B cell (primary cell): ENCODE measurements at regions not wholly inside any gene's neighbourhood (a gene's known extent, or its start where the extent isn't known, plus 50 kb on each side); places are given as distances from the start of the nearest gene placed in this dataset.

Source experiments
- ATAC-seq: fragments of 200-7000 bp; cut with Tn5 transposase; one replicate; pipeline ENCODE4 v1.10.0; 2021; ENCODE audit warnings: low read depth, mild to moderate bottlenecking, moderate number of reproducible peaks, moderate library complexity
- CTCF ChIA-PET: fragments of 350-600 bp; sonication (Branson Sonifier 250); formaldehyde crosslinking; loops from one replicate; lab custom pipeline; 2021; ENCODE audit warnings: antibody characterized with exemption, inconsistent platforms; lab: Charles Lee
- POLR2A ChIA-PET: fragments of 350-600 bp; sonication (Branson Sonifier 250); formaldehyde crosslinking; loops from one replicate; lab custom pipeline; 2021; ENCODE audit warnings: antibody characterized with exemption; lab: Charles Lee
- DNase-seq: peaks from one replicate; pipeline ENCODE4 v3.0.0; 2013
- H2AFZ ChIP-seq: 2 replicates; pipeline ENCODE4 v1.6.1; 2012; ENCODE audit warnings: mild to moderate bottlenecking, low read depth, low read length; ENCODE audit not compliant: insufficient read depth, poor library complexity, severe bottlenecking
- H3K27ac ChIP-seq, 2 donors: 1 replicate in 1 of 2; 2 replicates in 1 of 2; pipeline ENCODE4 v1.5.1; 2012 to 2013; ENCODE audit warnings: low read length in 2 of 2, mild to moderate bottlenecking in 2 of 2, moderate library complexity in 1 of 2
- H3K27me3 ChIP-seq, 4 experiments: fragments of 200-600 bp in 1 of 4; sonication (generic) in 1 of 4; replicated peaks in 1 of 4; 1 replicate in 2 of 4; 2 replicates in 2 of 4; pipeline versions ENCODE4 v1.6.1 to v1.7.0; 2013 to 2016; ENCODE audit warnings: low read length in 3 of 4, mild to moderate bottlenecking in 2 of 4, mixed read lengths in 1 of 4, moderate library complexity in 1 of 4; ENCODE audit not compliant: insufficient read depth in 4 of 4, control insufficient read depth in 3 of 4; ENCODE audit errors: control extremely low read depth in 1 of 4
- H3K36me3 ChIP-seq, 2 experiments: replicated peaks in 1 of 2; 1 replicate in 1 of 2; 2 replicates in 1 of 2; pipeline versions ENCODE4 v1.6.1 to v1.7.1; 2013; ENCODE audit warnings: low read length in 1 of 2; ENCODE audit not compliant: insufficient read depth in 2 of 2, control insufficient read depth in 1 of 2; ENCODE audit errors: control extremely low read depth in 1 of 2, extremely low read depth in 1 of 2
- H3K4me1 ChIP-seq, 2 donors: fragments of 200-600 bp in 1 of 2; sonication (generic) in 1 of 2; 1 replicate in 1 of 2; 2 replicates in 1 of 2; pipeline versions ENCODE4 v1.5.1 to v1.6.1; 2013 to 2017; ENCODE audit warnings: low read length in 2 of 2; ENCODE audit not compliant: control insufficient read depth in 2 of 2, insufficient read depth in 2 of 2
- H3K4me2 ChIP-seq: replicated peaks from 2 replicates; pipeline ENCODE3; 2012; ENCODE audit warnings: mild to moderate bottlenecking, low read depth, low read length; ENCODE audit not compliant: poor library complexity, severe bottlenecking
- H3K4me3 ChIP-seq, 5 experiments: fragments of 200-600 bp in 1 of 5; sonication (generic) in 1 of 5; 1 replicate in 3 of 5; 2 replicates in 2 of 5; pipeline versions ENCODE4 v1.5.1 to v1.7.0; 2011 to 2016; ENCODE audit warnings: low read length in 4 of 5, mild to moderate bottlenecking in 4 of 5, low read depth in 2 of 5, control low read depth in 1 of 5, moderate library complexity in 1 of 5; ENCODE audit not compliant: insufficient read depth in 1 of 5; ENCODE audit errors: control extremely low read depth in 1 of 5, extremely low read depth in 1 of 5
- H3K79me2 ChIP-seq: fragments of 200-600 bp; sonication (generic); one replicate; pipeline ENCODE4 v1.6.0; 2016; ENCODE audit warnings: low read length; ENCODE audit not compliant: control insufficient read depth, insufficient read depth
- H3K9ac ChIP-seq: fragments of 200-600 bp; sonication (generic); 2 replicates; pipeline ENCODE4 v1.6.1; 2017; ENCODE audit warnings: mild to moderate bottlenecking, low read length, moderate library complexity
- H3K9me3 ChIP-seq, 3 donors: one replicate each; pipeline versions ENCODE4 v1.6.1 to v1.7.1; 2013; ENCODE audit warnings: low read length in 2 of 3; ENCODE audit not compliant: control insufficient read depth in 2 of 3, insufficient read depth in 1 of 3; ENCODE audit errors: control extremely low read depth in 1 of 3
- H4K20me1 ChIP-seq: 2 replicates; pipeline ENCODE4 v1.6.0; 2012; ENCODE audit warnings: mild to moderate bottlenecking, low read length; ENCODE audit not compliant: insufficient read depth, control insufficient read depth, poor library complexity, severe bottlenecking
- H3K27ac Mint-ChIP-seq: one replicate; pipeline ENCODE4 v1.8.0; 2021; ENCODE audit warnings: mixed read lengths
- H3K27me3 Mint-ChIP-seq: one replicate; pipeline ENCODE4 v1.8.0; 2021; ENCODE audit warnings: mixed read lengths
- H3K4me1 Mint-ChIP-seq: one replicate; pipeline ENCODE4 v1.8.0; 2021; ENCODE audit warnings: mixed read lengths
- H3K4me3 Mint-ChIP-seq: one replicate; pipeline ENCODE4 v1.8.0; 2021; ENCODE audit warnings: mixed read lengths
- H3K9me3 Mint-ChIP-seq: one replicate; pipeline ENCODE4 v1.8.0; 2022; ENCODE audit warnings: mixed read lengths; ENCODE audit not compliant: insufficient read depth
- CTCF ChIP-seq: fragments of 200-600 bp; IDR thresholded peaks from one replicate; pipeline ENCODE4 v1.8.0; 2022; ENCODE audit warnings: antibody characterized with exemption, mild to moderate bottlenecking
- EZH2 ChIP-seq: IDR thresholded peaks from 2 replicates; pipeline ENCODE4 v1.6.1; 2012; ENCODE audit warnings: borderline replicate concordance, low read depth, mild to moderate bottlenecking, moderate library complexity, low read length; ENCODE audit not compliant: insufficient read depth, poor library complexity, severe bottlenecking
- WGBS: methylation state at CpG from one replicate; pipeline ENCODE4 v1.1.5; 2013; ENCODE audit warnings: missing lambda C conversion rate; ENCODE audit not compliant: insufficient coverage; 5-methylcytosine and 5-hydroxymethylcytosine counted together
- intact Hi-C: fragments of 100-400 bp; cut with micrococcal nuclease; formaldehyde crosslinking; loops from one replicate; pipeline ENCODE4 v1.10.0; 2022

GRCh38 chr2:234348081-234348480, 148.8 kb downstream of the ARL4C start:
- Mint-ChIP-seq H3K4me1 (peaks cover 19% of the 10 kb centered on the region), H3K27ac (no peak overlapping the region), H3K4me3 (peak overlapping the region; percentile 11), H3K27me3 (peaks cover 8% of the 10 kb centered on the region), H3K9me3 (peaks cover 9% of the 10 kb centered on the region)
- H3K9me3 ChIP-seq: peaks cover 0 to 4% (median 0%) of the 10 kb centered on the region in 3 donors
- intact Hi-C loops: no loop called here
- TF ChIP-seq CTCF: no peak
- DNase-seq: peak; percentile 46
- no peak overlapping the region for H3K9ac ChIP-seq
- H3K27ac ChIP-seq: no peak overlapping the region
- no peak overlapping the region for H3K4me3 ChIP-seq
- H4K20me1 ChIP-seq: no peaks in the 10 kb centered on the region
- no peaks in the 10 kb centered on the region for H3K79me2 ChIP-seq
- ChIA-PET POLR2A (no interaction called here), CTCF (interaction anchor here (0.6 kb wide), 1 partner anchor 40 kb away, joined by 3 read pairs; no protein-coding TSS in a partner anchor)
- H3K4me1 ChIP-seq: peaks cover 11 to 12% of the 10 kb centered on the region in 2 donors
- 63% methylated on average over 7 of the region's 9 CpGs for WGBS
- no peaks in the 10 kb centered on the region for H3K36me3 ChIP-seq
- ATAC-seq: no peak
- H2AFZ ChIP-seq: peak overlapping the region; percentile 27
- H3K4me2 ChIP-seq: peak overlapping the region; percentile 51
- no peaks in the 10 kb centered on the region for H3K27me3 ChIP-seq

GRCh38 chr2:234345921-234346320, 151.0 kb downstream of the ARL4C start:
- DNase-seq: no peak
- Histone ChIP-seq H3K4me3 (no peak overlapping the region), H3K36me3 (no peaks in the 10 kb centered on the region), H3K4me1 (peaks cover 11 to 12% of the 10 kb centered on the region in 2 donors), H3K4me2 (no peak overlapping the region), H3K27ac (no peak overlapping the region), H2AFZ (no peak overlapping the region), H3K9me3 (no peaks in the 10 kb centered on the region), H3K79me2 (no peaks in the 10 kb centered on the region), H3K27me3 (no peaks in the 10 kb centered on the region), H3K9ac (no peak overlapping the region), H4K20me1 (no peaks in the 10 kb centered on the region)
- no peak overlapping the region for H3K4me3 Mint-ChIP-seq
- WGBS: 98% methylated on average over 4 of the region's 5 CpGs
- ATAC-seq: no peak
- H3K4me1 Mint-ChIP-seq: peaks cover 19% of the 10 kb centered on the region
- H3K27ac Mint-ChIP-seq: no peak overlapping the region
- CTCF ChIA-PET: interaction anchor here (1.2 kb wide), 1 partner anchor 11 kb away, joined by 3 read pairs; no protein-coding TSS in a partner anchor
- TF ChIP-seq EZH2 (no peak), CTCF (no peak)
- POLR2A ChIA-PET: no interaction called here
- intact Hi-C loops: no loop called here
- peaks cover 12% of the 10 kb centered on the region for H3K27me3 Mint-ChIP-seq
- no peaks in the 10 kb centered on the region for H3K9me3 Mint-ChIP-seq
